ENCODE measurements at regions not wholly inside any gene's neighbourhood (a gene's known extent, or its start where the extent isn't known, plus 50 kb on each side); places are given as distances from the start of the nearest gene placed in this dataset.

DNA sequence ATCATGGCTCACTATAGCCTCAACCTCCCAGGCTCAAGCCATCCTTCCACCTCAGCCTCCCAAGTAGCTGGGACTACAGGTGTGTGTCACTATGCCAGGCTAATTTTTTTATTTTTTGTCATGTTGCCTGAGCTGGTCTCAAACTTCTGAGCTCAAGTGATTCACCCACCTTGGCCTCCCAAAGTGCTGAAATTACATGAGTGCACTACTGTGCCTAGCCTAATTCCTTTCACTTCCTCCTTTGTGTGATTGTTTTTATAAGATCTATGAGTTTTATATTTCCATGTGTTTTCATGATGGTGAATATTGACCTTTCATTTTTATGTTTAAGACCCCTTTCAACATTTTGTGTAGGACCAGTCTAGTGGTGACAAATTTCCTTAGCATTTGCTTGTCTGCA lies 55.2 kb upstream of the IL12B start:
- no peak for DNase-seq

DNA sequence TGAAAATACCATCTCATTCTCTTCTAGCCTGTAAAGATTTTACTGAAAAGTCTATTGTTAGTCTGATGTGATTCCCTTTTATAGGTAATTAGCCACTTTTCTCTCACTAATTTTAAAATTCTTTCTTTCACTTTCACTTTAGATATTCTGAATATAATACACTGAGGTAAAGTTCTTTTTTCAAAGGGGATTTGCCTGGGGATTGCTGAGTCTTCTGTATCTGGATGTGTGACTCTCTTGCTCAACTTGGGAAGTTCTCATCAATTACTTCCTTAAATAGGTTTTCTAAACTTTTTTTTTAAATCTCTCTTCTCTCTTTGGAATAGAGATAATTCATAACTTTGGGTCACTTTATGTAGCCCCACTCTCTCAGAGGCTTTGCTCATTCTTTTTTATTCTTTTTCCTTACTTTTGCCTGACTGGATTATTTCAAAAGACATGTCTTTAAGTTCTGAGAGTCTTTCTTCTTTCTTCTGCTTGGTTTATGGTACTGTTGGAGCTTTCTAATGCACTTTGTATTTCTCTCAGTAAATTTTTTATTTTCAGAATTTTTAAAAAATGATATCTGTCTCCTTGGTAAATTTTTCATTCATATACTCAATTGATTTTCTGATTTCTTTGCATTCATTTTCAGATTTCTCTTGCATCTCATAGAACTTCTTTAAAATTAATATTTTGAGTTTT lies 55.9 kb upstream of the IL12B start:
- no peak for DNase-seq

DNA sequence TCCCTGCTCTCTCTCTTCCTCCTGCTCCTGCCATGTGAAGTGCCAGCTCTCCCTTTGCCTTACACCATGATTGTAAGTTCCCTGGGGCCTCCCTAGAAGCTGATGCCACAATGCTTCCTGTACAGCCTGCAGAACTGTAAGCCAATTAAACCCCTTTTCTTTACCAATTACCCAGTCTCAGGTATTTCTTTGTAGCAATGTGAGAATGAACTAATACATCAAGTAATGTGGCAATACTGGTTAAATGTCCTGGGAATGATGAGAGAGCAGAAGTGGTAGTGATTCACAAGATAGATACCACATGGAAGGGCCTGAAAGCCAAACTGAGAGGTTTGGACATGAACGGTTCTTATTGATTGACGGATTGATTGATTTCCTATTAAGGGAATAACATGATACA lies 62.6 kb upstream of the IL12B start:
- DNase-seq: no peak

DNA sequence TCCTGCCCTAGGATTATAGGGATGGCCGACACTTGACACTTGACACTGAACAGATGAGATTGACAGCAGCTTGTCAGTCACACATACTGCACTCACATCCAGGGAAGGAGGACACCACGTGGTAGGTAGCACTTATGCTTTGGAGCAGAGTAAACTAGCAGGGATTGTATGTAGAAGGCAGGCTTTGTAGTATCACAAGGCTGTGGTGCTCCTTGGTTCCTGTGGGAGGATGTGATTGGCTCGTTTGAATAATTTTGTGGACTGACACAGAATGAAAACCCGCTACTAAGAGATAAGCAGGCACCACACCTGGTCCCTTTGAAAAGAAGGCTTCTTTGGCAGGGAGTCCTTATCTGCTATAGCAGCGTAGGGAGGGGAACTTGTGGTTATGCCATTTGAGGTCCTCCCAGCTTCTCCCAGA lies 63.6 kb upstream of the IL12B start:
- DNase-seq: no peak

DNA sequence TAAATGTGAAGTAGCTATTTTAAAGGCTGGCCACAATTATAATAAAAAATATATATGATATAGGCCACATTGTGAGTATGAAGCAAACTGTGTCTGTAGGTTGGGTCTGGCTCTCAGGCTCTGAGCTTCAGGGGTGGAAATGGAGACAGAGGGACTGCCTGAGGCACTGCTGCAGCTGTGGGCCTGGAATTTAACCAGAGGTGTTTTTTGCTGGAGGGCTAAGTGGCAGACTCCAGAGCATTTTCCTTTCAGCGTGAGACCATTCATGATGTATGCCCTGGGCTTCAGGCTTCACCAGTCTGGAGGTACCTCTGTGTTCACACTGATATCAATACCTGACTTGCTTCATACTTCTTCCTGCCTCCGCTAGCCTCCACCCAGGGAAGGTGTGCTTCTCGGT lies 64.9 kb upstream of the IL12B start:
- no peak for DNase-seq

DNA sequence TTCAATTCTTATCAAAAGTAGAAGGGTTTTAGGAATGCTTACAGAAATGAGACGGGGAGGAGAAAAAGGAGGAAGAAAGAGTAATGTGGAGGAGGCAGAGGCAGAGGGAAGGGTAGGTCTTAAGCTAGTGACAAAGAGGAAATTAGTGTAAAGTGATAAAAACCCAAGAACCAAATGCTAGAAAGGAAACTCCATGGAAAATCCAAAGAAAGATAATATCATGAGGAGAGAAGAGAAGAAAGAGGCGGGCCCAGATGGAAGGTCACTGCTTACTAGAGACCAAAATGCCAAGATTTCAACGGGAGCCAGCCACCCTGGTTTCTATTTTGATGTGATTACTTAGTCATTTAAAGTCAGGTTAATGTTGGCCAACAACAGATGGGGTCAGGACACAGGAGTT lies 68.6 kb upstream of the IL12B start:
- DNase-seq: no peak

DNA sequence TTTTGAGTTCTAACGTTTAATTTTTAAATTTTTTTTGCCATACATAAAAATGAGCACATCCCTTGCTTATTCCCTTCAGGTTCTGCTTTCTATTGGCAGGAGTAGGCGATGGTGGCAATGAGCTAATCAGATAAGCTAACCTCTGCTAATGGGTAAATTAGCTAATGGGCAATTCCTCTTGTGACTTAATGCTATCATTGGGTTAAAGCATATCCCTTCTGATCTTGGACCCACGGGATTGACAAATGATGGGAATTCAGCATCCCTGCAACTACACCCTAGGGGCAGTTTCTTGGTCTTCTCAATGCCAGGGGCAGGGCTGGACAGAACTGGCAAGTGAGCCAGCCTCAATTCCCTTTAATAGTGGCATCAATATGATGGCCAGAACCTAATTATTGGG lies 70.2 kb upstream of the IL12B start:
- no peak for DNase-seq

DNA sequence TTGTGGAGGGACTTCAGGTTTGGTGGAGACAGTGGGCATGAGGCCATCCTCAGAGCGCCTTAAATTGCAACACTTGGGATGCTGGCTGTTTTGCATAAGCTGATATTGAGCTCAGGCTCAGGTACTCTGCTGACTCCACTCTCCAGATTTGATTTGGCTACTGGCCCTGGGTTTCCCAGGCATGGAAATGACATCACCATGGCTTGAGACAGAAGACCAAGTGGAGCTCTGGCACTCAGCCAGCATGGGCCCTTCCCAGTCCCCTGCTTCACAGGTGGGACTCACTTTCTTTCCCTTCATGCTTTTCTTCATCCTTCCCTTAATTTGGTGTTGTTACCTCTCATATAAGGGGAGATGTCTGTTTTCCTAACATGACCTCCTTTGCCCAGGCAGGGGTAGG lies 72.0 kb upstream of the IL12B start:
- no peak for DNase-seq

DNA sequence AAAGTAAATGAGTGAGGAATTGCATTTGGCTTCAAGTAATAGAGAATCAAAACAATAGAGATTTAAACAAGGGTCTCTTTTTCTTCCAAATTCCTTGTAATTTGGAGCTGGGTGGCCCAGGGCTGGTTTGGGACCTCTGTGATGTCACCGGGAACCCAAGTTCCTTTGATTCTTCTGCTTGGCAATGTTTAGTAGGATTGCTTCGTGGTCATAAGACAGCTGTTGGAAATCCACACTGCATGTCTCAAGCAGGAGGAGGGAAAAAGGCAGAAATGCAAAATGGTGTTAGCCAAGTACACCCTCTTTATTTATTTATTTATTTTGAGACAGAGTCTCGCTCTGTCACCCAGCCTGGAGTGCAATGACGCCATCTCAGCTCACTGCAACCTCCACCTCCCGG lies 72.6 kb upstream of the IL12B start:
- DNase-seq: no peak

DNA sequence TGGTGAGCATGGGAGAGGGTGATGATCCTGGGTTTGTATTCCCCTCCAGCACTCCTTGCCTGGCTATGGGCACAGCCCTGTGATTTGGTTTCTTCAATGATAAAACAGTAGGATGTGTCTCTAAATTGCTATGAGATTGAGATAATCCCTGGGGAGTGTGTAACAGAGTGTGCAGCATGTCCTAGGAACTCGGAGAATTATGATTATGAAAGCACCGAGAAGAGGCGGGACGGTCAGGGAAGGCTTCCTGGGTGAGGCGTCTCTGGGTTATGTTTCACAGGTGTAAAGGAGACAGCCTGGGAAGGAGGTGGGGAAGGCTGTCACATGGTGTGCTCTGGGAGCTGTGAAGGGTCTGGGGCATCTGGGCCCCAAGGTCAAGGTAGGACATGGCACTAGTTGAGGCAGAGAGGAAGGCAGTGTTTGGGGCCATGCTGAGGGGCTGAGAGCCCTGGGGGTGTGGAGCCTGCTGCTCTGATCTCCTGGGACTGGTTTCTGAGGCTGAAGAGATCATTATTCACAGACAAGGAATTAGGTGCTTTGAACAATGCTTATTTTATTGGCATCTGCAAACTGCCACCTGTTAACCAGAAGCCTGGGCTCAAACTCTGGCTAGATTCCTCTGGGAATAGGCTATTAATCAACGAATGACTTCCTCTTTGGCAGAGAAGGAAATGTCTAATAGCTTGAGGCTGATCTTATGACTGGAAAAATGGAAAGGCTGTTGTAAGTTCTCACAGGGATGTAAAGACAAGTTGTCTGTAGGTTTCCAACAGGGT lies 73.8 kb upstream of the IL12B start:
- no peak for DNase-seq

DNA sequence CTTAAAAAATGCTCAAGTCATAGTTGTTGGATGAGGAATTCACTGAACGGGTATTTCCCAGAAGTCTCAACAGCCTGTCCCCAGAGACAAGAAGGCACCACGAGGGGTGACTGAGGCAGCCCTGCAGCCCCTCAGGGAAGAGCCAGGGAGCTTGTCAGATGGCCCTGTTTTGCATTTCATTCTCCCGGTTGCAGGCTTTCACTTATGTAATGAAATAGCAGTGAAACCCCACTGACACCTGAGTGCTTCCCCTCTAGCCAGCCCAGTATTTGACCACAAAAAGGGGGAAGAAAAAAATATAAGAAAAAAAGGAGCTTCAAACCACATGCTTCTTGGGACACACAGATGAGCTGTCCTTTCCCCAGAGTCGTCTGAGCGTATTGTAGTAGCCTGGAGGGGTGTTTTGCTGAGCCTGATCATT lies 75.3 kb upstream of the IL12B start:
- DNase-seq: no peak

DNA sequence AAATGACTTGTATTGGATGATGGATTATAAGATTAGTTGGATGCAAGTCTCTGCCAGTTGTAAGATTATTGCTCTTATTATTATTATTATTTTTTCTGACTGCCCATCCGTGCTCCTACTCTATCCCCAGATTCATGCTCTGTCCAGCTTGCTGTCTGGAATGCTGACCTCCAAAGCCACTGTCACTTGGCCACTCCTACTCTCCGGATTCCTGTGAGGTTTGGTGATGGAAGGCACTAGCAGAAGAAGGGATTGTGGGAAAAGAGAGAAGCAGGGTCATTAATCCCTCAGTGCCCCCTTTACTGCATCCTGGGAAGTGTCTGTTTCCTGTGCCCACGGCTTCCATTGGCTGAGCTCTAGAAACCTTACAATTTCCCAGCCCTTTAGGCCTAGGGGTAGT lies 76.3 kb upstream of the IL12B start:
- no peak for DNase-seq

DNA sequence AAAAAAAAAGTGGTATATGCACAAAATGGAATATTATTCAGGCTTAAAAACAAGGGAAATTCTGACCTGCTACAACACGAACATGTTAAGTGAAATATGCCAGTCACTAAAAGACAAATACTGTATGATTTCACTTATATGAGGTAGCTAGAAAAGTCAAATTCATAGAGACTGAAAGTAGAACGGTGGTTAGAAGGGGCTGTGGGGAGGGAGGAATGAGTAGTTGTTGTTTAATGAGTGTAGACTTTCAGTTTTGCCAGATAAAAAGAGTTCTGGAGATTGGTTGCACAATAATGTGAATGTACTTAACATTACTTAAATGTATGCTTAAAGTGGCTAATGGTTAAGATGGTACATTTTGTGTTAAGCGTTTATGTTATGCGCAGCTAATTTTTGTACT lies 79.5 kb upstream of the IL12B start:
- no peak for DNase-seq

DNA sequence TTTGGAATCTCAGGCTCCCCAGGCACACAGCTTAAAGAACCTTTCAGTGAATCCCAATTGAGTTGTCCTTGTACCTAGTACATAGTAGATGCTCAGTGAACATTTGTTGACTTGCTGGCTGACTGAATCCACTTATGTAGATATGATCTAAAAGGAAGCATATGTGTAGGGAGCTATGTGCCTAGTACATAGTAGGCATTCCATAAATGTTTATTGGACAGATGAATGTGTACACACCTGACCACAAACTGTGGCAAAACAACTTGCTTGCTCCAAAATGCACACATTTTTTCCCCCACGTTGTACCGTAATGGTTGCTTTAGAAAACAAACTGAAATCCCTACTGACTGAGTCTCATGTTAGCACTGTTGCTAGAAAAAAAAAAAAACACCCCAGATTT lies 80.2 kb upstream of the IL12B start:
- DNase-seq: no peak

DNA sequence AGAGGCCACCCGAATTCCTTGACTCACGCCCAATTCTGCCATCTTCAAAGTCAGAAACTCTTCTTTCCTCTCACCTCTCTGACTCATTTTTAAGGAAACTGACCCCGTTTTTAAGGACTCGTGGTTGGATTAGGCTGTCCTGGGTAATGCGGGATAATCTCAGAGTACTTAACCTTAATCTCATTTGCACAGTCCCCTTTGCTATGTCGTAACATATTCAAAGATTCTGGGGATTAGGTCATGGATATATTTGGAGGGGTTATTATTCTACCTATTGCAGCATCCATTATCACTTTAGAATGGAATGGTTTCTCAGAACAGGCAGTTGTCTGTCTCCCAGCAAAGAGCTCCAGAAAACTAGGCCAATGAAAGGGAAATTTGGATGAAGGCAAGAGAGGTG lies 80.8 kb upstream of the IL12B start:
- DNase-seq: no peak

DNA sequence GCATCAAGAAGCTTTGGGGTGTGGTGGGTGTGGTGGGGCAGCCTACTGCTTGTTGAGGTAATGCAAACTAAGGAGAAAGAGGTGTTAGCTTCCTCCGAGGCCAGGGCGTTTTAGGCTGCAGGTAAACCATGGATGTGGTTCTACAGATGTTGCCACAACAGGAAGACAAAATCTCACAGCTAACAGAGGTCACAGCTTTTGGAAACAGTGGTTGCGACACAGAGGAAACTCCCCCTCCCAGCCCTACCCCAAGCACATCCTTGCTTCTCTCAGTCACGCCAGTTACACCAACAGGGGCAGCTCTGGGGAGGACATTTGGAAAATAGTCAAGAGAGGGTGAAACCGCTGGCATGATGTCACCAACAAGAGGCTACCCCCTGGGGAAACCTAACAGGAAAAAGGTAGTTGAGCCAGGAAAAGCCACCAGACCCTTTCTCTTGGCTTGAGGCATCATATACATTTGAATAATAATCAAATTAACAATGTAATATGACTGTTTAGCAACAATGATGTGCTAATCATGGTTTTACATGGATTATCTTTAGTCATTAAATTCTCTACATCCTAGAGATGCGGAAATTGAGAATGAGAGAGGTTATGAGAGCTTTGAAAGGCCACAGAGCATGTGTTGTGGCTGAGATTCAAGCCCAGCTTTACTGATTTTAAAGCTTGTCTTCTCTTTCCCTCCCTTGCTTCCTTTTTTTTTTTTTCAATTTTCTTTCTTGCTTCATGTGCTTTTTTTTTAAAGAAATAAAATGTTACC lies 82.2 kb upstream of the IL12B start:
- DNase-seq: no peak

DNA sequence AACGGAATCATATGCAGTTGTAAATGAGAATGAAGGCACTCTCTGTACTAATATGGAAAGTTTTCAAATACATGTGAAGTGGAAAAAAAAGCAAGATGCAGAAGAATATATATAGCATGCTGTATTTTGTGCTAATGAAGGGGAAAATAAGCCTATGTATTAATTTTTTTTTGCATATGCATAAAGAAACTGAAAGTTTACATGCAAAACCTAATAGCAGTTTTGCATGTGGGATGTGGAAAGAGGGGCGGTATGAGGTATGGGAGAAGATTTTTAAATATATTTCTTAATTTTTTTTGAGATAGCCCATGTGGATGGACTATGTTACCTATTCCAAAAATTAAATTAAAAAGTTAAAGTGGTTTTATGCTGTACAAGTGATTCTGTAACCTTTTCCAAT lies 83.7 kb upstream of the IL12B start:
- no peak for DNase-seq

DNA sequence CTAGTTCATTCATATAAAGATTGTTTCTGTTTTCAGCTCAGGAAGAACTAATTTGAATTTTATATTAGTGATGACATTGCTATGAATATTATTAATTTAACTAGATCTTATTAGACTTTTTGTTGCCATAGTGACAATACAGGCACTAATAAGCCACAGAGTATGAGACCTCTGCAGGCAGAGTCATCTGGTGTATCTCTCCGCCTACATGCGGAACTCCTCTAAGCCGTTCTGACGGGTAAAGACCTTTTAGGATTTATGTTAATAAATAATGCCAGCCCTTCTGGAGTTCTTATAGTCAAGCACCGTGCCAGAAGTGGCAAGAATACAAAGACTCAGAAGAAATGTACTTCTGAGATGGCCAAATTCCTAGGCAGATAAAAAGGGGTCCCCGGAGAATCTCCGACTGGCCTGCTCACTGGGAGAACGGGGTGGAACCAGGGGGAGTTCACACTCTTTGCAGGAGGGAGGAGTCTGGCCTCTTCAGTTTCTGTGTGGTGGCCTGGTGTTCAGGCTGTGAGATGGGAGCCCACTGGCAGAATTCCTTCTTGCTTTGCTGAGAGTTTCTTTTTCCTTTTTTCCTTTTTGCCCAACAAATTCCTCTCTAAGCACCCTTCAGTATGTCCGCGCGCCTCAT lies 85.1 kb upstream of the IL12B start:
- no peak for DNase-seq

DNA sequence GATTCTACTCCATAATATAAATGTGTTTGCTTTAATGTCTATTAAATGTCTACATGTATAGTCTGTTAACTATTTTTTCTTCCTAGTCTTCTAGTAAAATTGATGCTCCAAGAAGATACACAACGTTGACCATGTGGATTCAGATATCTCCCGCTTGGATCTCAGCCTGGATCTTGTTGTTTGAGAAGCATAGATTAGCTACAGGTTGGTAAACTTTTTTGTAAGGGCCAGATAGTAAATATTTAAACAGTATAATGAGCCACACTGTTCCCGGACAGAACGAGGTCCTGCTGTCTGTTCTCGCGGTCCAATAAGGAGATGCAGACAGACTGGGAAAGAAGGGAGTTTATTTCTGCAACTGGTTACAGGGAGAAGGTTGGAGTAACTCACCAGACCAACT lies 86.2 kb upstream of the IL12B start:
- DNase-seq: no peak

DNA sequence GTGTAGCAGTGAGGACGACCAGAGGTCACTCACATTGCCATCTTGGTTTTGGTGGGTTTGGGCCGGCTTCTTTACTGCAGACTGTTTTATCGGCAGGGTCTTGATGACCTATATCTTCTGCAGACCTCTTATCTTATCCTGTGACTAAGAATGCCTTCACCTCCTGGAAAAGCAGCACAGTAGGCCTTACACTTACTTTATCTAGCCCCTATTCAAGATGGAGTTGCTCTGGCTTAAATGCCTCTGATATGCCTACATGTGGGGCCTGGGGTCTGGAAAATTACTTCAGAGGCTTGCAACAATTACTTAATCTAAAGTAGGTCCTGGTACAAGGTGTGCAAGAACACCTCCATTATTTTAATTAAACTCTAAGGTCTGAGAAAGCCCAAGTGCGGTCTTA lies 86.9 kb upstream of the IL12B start:
- no peak for DNase-seq

DNA sequence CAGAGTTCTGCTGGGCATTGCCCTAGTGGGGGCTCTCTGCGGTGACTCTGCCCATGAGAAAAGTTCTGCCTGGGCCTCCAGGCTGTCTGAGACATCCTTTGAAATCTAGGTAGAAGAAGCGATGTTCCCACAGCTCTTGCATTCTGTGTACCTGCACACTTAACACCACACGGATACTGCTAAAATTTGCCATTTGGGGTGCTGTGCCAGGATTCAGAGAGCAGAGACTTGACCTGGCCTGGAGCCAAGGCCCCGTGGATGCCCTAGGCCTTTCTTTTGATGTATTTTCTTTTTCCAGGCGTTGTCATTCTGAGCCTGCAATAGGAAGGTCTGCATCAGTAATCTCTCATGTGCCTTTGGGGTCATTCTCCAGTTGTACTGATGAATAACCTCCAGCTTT lies 89.3 kb upstream of the IL12B start:
- no peak for DNase-seq

DNA sequence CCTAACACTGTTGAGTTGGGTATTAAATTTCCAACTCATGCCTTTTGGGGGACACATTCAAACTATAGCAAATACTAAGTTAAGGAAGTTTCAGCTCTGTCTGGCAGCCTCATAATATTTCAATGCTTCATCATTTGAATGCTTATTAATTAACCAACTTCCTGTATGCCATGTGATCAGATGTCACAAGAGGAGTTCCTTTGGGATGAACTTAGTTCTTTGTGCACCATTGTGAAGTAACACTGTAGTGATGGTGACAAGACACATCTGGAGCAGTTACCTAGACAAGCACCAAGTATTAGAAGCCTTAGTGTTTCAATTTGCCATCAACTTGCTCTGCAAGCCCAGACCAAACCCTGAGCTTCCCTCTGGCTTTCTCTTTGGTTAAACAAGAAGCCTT lies 90.7 kb upstream of the IL12B start:
- DNase-seq: no peak

DNA sequence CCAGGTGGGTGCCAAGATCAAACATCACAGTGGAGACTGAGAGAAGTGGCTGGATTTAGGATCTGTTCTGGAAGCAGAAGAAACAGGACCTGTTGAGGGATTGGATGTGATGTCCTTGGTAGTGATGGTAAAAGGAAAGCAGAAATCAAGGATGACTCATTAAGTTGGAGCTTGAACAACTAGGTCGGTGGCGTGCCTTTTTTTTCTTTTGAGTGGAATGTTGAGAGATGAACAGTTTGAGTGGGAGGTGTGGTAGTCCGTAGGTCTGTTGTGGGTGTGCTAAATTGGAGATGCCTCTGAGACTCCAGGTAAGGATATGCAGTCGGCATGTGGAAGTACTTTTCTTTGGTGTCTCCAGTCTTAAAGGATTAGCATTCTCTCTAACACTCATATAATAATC lies 92.1 kb upstream of the IL12B start:
- DNase-seq: no peak

DNA sequence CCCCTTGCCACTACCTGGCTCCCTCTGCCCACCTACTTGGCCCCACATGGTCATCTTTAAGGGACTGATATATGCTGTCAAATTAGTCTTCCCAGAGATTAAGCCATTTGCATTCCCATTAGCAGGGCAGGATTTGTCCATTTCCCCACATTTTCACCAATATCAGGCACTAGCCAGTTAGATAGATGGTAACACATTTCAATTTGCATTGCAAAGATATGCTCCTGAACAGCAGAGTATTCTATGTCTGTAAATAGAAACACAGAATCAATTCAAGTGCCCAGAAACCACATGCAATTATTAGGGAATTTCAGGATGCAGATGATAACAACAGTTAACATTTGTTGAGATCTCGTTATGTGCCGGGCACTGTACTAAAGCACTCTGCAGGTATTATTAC lies 92.6 kb upstream of the IL12B start:
- DNase-seq: no peak
